Endothelial cell of umbilical vein (primary cell): ENCODE measurements at regions not wholly inside any gene's neighbourhood (a gene's known extent, or its start where the extent isn't known, plus 50 kb on each side); places are given as distances from the start of the nearest gene placed in this dataset.

Experiments
- BruUV-seq: library from RNA; stranded (reverse); fragments of 400-500 nt; replicated peaks from 2 replicates; lab custom pipeline; 2021; lab: Mats Ljungman, UMichigan
- CTCF ChIA-PET: fragments of 300-600, 350-600 bp; sonication (Branson Sonifier 250); formaldehyde crosslinking; loops from one replicate; lab custom pipeline; 2021; ENCODE audit warnings: antibody characterized with exemption, inconsistent platforms; lab: Charles Lee
- POLR2A ChIA-PET: fragments of 300-600, 350-600 bp; sonication (Branson Sonifier 250); formaldehyde crosslinking; loops from one replicate; lab custom pipeline; 2021; ENCODE audit warnings: antibody characterized with exemption, inconsistent platforms; lab: Charles Lee
- DNase-seq: peaks from one replicate; pipeline ENCODE4 v3.0.0-alpha.2; 2011; ENCODE audit warnings: low read depth, low spot score
- FAIRE-seq: peaks from 2 replicates; lab custom pipeline; 2011; peaks lifted over from hg19 to GRCh38; lab: Jason Lieb, UNC
- H2AFZ ChIP-seq: 2 replicates; pipeline ENCODE4 v1.6.0; 2012; ENCODE audit warnings: low read depth, low read length, control low read depth, inconsistent platforms
- H3K27ac ChIP-seq: 2 replicates; pipeline ENCODE4 v1.5.1; 2011; ENCODE audit warnings: low read depth, mild to moderate bottlenecking, control low read depth, low read length, moderate library complexity; ENCODE audit not compliant: insufficient read depth
- H3K27me3 ChIP-seq, 2 experiments: 2 replicates each; pipeline versions ENCODE4 v1.6.0 to v1.6.1; 2011; ENCODE audit warnings: low read length in 2 of 2, mixed read lengths in 1 of 2; ENCODE audit not compliant: control insufficient read depth in 2 of 2, insufficient read depth in 2 of 2
- H3K36me3 ChIP-seq, 2 experiments: 2 replicates in 1 of 2; 3 replicates in 1 of 2; pipeline ENCODE4 v1.5.1; 2011; ENCODE audit warnings: low read length in 2 of 2, mild to moderate bottlenecking in 1 of 2, moderate library complexity in 1 of 2; ENCODE audit not compliant: control insufficient read depth in 2 of 2, insufficient read depth in 2 of 2; ENCODE audit errors: extremely low read depth in 1 of 2
- H3K4me1 ChIP-seq: 3 replicates; pipeline ENCODE4 v1.5.1; 2011; ENCODE audit warnings: mild to moderate bottlenecking, low read length; ENCODE audit not compliant: control insufficient read depth, insufficient read depth; ENCODE audit errors: extremely low read depth
- H3K4me2 ChIP-seq: 2 replicates; pipeline ENCODE4 v1.6.1; 2011; ENCODE audit warnings: low read length, control low read depth, mixed read lengths; ENCODE audit not compliant: insufficient read depth
- H3K4me3 ChIP-seq, 3 experiments: fragments of 200-600 bp in 1 of 3; sonication (generic), shearing (Covaris generic) in 1 of 3; replicated peaks in 1 of 3; 2 replicates each; pipeline ENCODE4 v1.5.1; 2011 to 2016; ENCODE audit warnings: control low read depth in 3 of 3, low read length in 3 of 3, mild to moderate bottlenecking in 2 of 3, inconsistent platforms in 1 of 3, low read depth in 1 of 3, moderate library complexity in 1 of 3; ENCODE audit not compliant: insufficient read depth in 1 of 3
- H3K79me2 ChIP-seq: 2 replicates; pipeline ENCODE4 v1.6.0; 2012; ENCODE audit warnings: low read length, inconsistent platforms; ENCODE audit not compliant: control insufficient read depth, insufficient read depth
- H3K9ac ChIP-seq: replicated peaks from 2 replicates; pipeline ENCODE3; 2011; ENCODE audit warnings: low read length, control low read depth; ENCODE audit not compliant: insufficient read depth; ENCODE audit errors: extremely low read depth
- H3K9me1 ChIP-seq: replicated peaks from 3 replicates; pipeline ENCODE4 v1.6.0; 2011; ENCODE audit warnings: mild to moderate bottlenecking, low read length; ENCODE audit not compliant: control insufficient read depth, insufficient read depth; ENCODE audit errors: extremely low read depth
- H3K9me3 ChIP-seq: replicated peaks from 2 replicates; pipeline ENCODE4 v1.5.1; 2012; ENCODE audit warnings: low read length, inconsistent platforms; ENCODE audit not compliant: control insufficient read depth, insufficient read depth
- H4K20me1 ChIP-seq: replicated peaks from 2 replicates; pipeline ENCODE3; 2011; ENCODE audit warnings: mild to moderate bottlenecking, low read length; ENCODE audit not compliant: control insufficient read depth, insufficient read depth; ENCODE audit errors: extremely low read depth
- CTCF ChIP-seq, 2 donors: IDR thresholded peaks; 1 replicate in 1 of 2; 2 replicates in 1 of 2; pipeline ENCODE4 v1.5.1; 2011; ENCODE audit warnings: low read length in 2 of 2, mild to moderate bottlenecking in 2 of 2, moderate library complexity in 2 of 2, control low read depth in 1 of 2, inconsistent platforms in 1 of 2, low read depth in 1 of 2; ENCODE audit not compliant: insufficient read depth in 1 of 2; ENCODE audit errors: extremely low read depth in 1 of 2
- EZH2 ChIP-seq: IDR thresholded peaks from 2 replicates; pipeline ENCODE4 v1.6.1; 2012; ENCODE audit warnings: borderline replicate concordance, low read depth, mild to moderate bottlenecking, moderate library complexity, low read length, inconsistent platforms; ENCODE audit not compliant: severe bottlenecking
- FOS ChIP-seq: IDR thresholded peaks from 2 replicates; pipeline ENCODE4 v1.6.1; 2011; ENCODE audit warnings: mild to moderate bottlenecking, low read length, moderate library complexity, borderline replicate concordance; ENCODE audit not compliant: insufficient read depth
- GATA2 ChIP-seq: IDR thresholded peaks from 2 replicates; pipeline ENCODE4 v1.7.0; 2011; ENCODE audit warnings: low read depth, mild to moderate bottlenecking, moderate library complexity, mixed read lengths, low read length; ENCODE audit not compliant: insufficient read length, insufficient read depth
- JUN ChIP-seq: IDR thresholded peaks from 2 replicates; pipeline ENCODE4 v1.6.1; 2011; ENCODE audit warnings: borderline replicate concordance, low read depth; ENCODE audit not compliant: insufficient read length, insufficient read depth
- MAX ChIP-seq: IDR thresholded peaks from 2 replicates; pipeline ENCODE4 v1.6.1; 2011; ENCODE audit not compliant: insufficient read depth, insufficient read length
- MYC ChIP-seq: IDR thresholded peaks from one replicate; pipeline ENCODE4 v1.6.1; 2011; ENCODE audit warnings: mild to moderate bottlenecking, low read depth, low read length
- POLR2A ChIP-seq: IDR thresholded peaks from 2 replicates; pipeline ENCODE4 v1.6.1; 2012; ENCODE audit warnings: low read depth, mild to moderate bottlenecking, control low read depth, low read length
- POLR2AphosphoS5 ChIP-seq: IDR thresholded peaks from 2 replicates; pipeline ENCODE4 v1.6.1; 2012; ENCODE audit warnings: low read depth, mild to moderate bottlenecking, control low read depth, low read length, moderate library complexity; ENCODE audit not compliant: insufficient read depth
- dilution Hi-C: fragments of 300-500 bp; cut with MboI; formaldehyde crosslinking; loops from one replicate; pipeline ENCODE4 v1.15.0; 2019; ENCODE audit warnings: low sequenced_read_pairs; ENCODE audit not compliant: extremely low pct_ligation_motif_present
- intact Hi-C: fragments of 100-400 bp; cut with micrococcal nuclease; formaldehyde crosslinking; loops from one replicate; pipeline ENCODE4 v1.10.0; 2022

DNA sequence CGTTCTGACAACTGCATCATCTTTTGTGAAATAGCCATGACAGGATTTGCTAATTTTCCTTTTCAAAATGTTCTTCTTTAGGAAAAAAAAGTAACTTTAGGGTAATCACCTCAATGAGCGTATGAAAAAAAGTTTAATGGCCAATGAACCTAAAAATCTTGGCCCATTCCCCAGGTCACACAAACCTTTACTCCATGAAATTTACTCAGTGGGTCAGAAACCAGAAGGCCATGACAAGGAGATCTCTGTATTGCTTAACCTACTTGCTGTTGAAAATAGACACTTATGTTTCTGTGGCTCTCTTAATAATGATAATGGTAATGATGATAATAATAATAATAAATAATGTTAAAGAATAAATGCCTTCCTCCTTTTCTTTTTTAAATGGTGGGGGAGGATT is 180.8 kb upstream of the IRX3 start:
- TF ChIP-seq MYC, result no peak
- TF ChIP-seq EZH2, result no peak
- no peak for TF ChIP-seq JUN
- no peak for TF ChIP-seq MAX
- TF ChIP-seq FOS, result no peak
- no peak for TF ChIP-seq POLR2A
- TF ChIP-seq POLR2AphosphoS5, result no peak
- TF ChIP-seq CTCF (IDR thresholded peaks at IDR 0.05; ENCODE audit: extremely low read depth in 1 of 2, insufficient read depth in 1 of 2, low read depth in 1 of 2, low read length in 2 of 2), result no peak
- TF ChIP-seq GATA2, result no peak
- no peaks in the 10 kb centered on the region for H3K27me3 ChIP-seq
- H3K4me1 ChIP-seq, result no peaks in the 10 kb centered on the region
- H3K79me2 ChIP-seq, result no peaks in the 10 kb centered on the region
- no TSS peak for BruUV-seq
- no peaks in the 10 kb centered on the region for H3K9me3 ChIP-seq
- no peak for DNase-seq
- no peak overlapping the region for H3K27ac ChIP-seq
- H3K4me2 ChIP-seq, result no peak overlapping the region
- FAIRE-seq, result no peak
- H3K9me1 ChIP-seq, result no peaks in the 10 kb centered on the region
- H4K20me1 ChIP-seq, result no peaks in the 10 kb centered on the region
- H2AFZ ChIP-seq, result no peak overlapping the region
- dilution Hi-C loops, result no loop called here
- no peak overlapping the region for H3K4me3 ChIP-seq
- CTCF ChIA-PET, result no interaction called here
- POLR2A ChIA-PET, result no interaction called here
- intact Hi-C loops, result no loop called here
- H3K36me3 ChIP-seq, result no peaks in the 10 kb centered on the region
- no peak overlapping the region for H3K9ac ChIP-seq
